CD4-positive, CD25-positive, alpha-beta regulatory T cell (primary cell): ENCODE measurements at regions not wholly inside any gene's neighbourhood (a gene's known extent, or its start where the extent isn't known, plus 50 kb on each side); places are given as distances from the start of the nearest gene placed in this dataset.

ENCODE experiments used
- ATAC-seq, 2 donors: fragments of 150-1000 bp; cut with Tn5 transposase; one replicate each; pipeline ENCODE4 v1.10.0; 2021; ENCODE audit warnings: low read depth in 2 of 2, moderate number of reproducible peaks in 2 of 2, moderate library complexity in 1 of 2
- DNase-seq, 3 donors: peaks; one replicate each; pipeline versions ENCODE4 v3.0.0 to v3.0.0-alpha.2; 2012 to 2022; ENCODE audit warnings: mixed read lengths in 1 of 3
- H3K27ac ChIP-seq: one replicate; pipeline ENCODE4 v1.7.0; 2013; ENCODE audit warnings: mild to moderate bottlenecking, low read length; ENCODE audit not compliant: insufficient read depth, poor library complexity, severe bottlenecking
- H3K27me3 ChIP-seq: one replicate; pipeline ENCODE4 v1.7.0; 2013; ENCODE audit warnings: low read length; ENCODE audit not compliant: control insufficient read depth, insufficient read depth
- H3K36me3 ChIP-seq: one replicate; pipeline ENCODE4 v1.7.0; 2013; ENCODE audit warnings: mild to moderate bottlenecking, low read length, moderate library complexity; ENCODE audit not compliant: control insufficient read depth, insufficient read depth
- H3K4me1 ChIP-seq: 2 replicates; pipeline ENCODE4 v1.7.0; 2013; ENCODE audit warnings: mild to moderate bottlenecking, low read length; ENCODE audit not compliant: insufficient read depth, control insufficient read depth, poor library complexity, severe bottlenecking
- H3K4me3 ChIP-seq: one replicate; pipeline ENCODE4 v1.7.0; 2013; ENCODE audit warnings: low read depth, mild to moderate bottlenecking, low read length, moderate library complexity
- H3K9me3 ChIP-seq, 2 experiments: 1 replicate in 1 of 2; 2 replicates in 1 of 2; pipeline ENCODE4 v1.7.0; 2013; ENCODE audit warnings: low read length in 2 of 2, mild to moderate bottlenecking in 1 of 2, moderate library complexity in 1 of 2; ENCODE audit not compliant: control insufficient read depth in 2 of 2
- H3K27ac Mint-ChIP-seq, 3 donors: one replicate each; pipeline ENCODE4 v1.8.0; 2020 to 2022; ENCODE audit warnings: mild to moderate bottlenecking in 3 of 3, mixed read lengths in 3 of 3, moderate library complexity in 2 of 3
- H3K27me3 Mint-ChIP-seq: one replicate; pipeline ENCODE4 v1.8.0; 2022; ENCODE audit warnings: mild to moderate bottlenecking, mixed read lengths
- H3K36me3 Mint-ChIP-seq: one replicate; pipeline ENCODE4 v1.8.0; 2020; ENCODE audit warnings: mixed read lengths
- H3K4me1 Mint-ChIP-seq, 4 donors: one replicate each; pipeline ENCODE4 v1.8.0; 2020 to 2022; ENCODE audit warnings: mixed read lengths in 4 of 4, mild to moderate bottlenecking in 1 of 4
- H3K4me3 Mint-ChIP-seq, 4 donors: one replicate each; pipeline ENCODE4 v1.8.0; 2020 to 2022; ENCODE audit warnings: mild to moderate bottlenecking in 4 of 4, mixed read lengths in 4 of 4, moderate library complexity in 3 of 4
- H3K9me3 Mint-ChIP-seq, 7 donors: one replicate each; pipeline ENCODE4 v1.8.0; 2020 to 2022; ENCODE audit warnings: mixed read lengths in 7 of 7, mild to moderate bottlenecking in 3 of 7, moderate library complexity in 2 of 7

DNA sequence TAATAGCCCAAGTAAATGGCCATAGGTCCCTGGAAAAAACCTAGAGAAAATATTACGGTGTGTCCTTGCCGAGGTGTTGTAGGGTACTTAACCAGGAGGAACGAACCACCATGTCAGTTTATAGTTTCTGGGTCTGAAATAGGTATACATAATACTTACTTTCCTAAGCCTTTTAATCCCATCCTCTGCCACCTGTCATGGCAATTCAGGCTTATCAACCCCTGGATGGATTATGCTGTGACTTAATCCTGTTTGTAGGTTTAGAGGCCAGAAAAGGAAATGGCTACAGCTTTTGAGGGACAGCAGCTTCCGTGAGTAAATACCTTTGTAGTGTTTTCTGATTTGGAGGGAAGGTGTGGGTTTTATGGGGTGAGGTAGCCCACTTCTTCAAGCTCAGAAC lies 89.1 kb upstream of the PTPRD start:
- Mint-ChIP-seq H3K27ac (no peak overlapping the region), H3K36me3 (no peaks in the 10 kb centered on the region), H3K4me1 (no peaks in the 10 kb centered on the region), H3K9me3 (peaks cover 0 to 25% (median 6%) of the 10 kb centered on the region in 7 donors), H3K4me3 (no peak overlapping the region), H3K27me3 (no peaks in the 10 kb centered on the region)
- H3K27ac ChIP-seq, result no peak overlapping the region
- no peaks in the 10 kb centered on the region for H3K36me3 ChIP-seq
- H3K9me3 ChIP-seq, result no peaks in the 10 kb centered on the region
- H3K4me1 ChIP-seq, result no peaks in the 10 kb centered on the region
- no peak for ATAC-seq
- DNase-seq, result no peak
- no peaks in the 10 kb centered on the region for H3K27me3 ChIP-seq
- no peak overlapping the region for H3K4me3 ChIP-seq

DNA sequence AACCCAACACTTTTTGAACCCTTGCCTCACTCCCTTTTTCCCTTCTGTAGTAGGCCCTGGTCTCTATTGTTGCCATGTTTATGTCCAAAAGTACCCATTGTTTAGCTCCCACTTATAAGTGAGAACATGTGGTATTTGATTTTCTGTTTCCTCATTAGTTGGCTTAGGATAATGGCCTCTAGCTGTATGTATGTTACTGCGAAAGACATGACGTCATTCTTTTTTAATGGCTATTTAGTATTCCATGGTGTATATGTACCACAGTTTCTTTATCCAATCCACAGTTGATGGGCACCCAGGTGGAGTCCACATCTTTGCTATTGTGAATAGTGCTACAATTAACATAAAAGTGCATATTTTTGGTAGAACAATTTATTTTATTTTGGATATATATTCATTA lies 90.3 kb upstream of the PTPRD start:
- Mint-ChIP-seq H3K9me3 (peaks cover 0 to 20% (median 6%) of the 10 kb centered on the region in 7 donors), H3K4me3 (no peak overlapping the region), H3K27me3 (no peaks in the 10 kb centered on the region), H3K36me3 (no peaks in the 10 kb centered on the region), H3K27ac (no peak overlapping the region), H3K4me1 (no peaks in the 10 kb centered on the region)
- no peak for ATAC-seq
- Histone ChIP-seq H3K9me3 (peaks cover 0 to 4% of the 10 kb centered on the region in 2 experiments), H3K4me1 (no peaks in the 10 kb centered on the region), H3K27me3 (no peaks in the 10 kb centered on the region), H3K4me3 (no peak overlapping the region), H3K27ac (no peak overlapping the region), H3K36me3 (no peaks in the 10 kb centered on the region)
- DNase-seq, result no peak

DNA sequence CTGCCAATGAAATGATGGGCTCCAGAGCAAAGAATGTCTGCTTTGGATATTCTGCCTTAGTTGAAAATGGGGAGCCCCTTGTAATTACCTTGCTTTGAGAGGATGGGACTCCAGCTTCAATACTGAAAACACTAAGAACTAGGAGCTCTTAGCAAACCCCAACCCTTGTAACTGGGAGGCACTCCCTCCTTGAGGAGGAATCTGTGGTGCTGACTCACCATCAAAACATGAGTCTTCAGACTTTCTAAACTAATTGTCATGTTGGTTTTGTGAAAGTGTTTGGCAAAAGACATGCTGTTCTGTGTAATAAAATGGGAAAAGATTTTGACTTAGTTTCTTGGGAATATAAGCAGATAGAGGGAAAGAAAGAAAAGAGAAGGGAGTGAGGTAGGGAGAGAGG lies 91.9 kb upstream of the PTPRD start:
- DNase-seq, result no peak
- Histone ChIP-seq H3K36me3 (no peaks in the 10 kb centered on the region), H3K4me1 (no peaks in the 10 kb centered on the region), H3K4me3 (no peak overlapping the region), H3K9me3 (peaks cover 0 to 4% of the 10 kb centered on the region in 2 experiments), H3K27ac (no peak overlapping the region), H3K27me3 (no peaks in the 10 kb centered on the region)
- ATAC-seq, result no peak
- Mint-ChIP-seq H3K27me3 (no peaks in the 10 kb centered on the region), H3K9me3 (peaks cover 0 to 22% (median 8%) of the 10 kb centered on the region in 7 donors), H3K4me3 (peak overlapping the region in 1 of 4 donors; percentile 63), H3K27ac (no peak overlapping the region), H3K4me1 (no peaks in the 10 kb centered on the region), H3K36me3 (no peaks in the 10 kb centered on the region)

DNA sequence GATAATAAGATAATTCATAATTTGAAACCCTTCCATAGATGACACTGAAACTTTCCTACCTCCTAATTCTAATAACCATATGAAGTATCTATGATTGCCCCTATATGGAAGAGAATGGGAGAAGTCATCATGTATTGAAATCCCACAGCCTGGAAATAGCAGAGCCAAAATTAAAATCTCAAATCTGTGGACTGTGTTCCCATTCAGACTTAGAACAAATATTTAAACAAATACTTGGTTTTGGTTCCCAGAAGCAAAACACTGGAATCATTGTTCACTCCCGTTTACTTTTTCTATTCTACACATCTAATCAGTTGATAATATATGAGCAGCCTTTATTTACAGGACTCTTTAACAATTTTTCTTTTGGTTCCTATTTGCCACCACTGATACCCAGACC lies 92.6 kb upstream of the PTPRD start:
- Mint-ChIP-seq H3K4me1 (no peaks in the 10 kb centered on the region), H3K4me3 (no peak overlapping the region)
- no peak for ATAC-seq

DNA sequence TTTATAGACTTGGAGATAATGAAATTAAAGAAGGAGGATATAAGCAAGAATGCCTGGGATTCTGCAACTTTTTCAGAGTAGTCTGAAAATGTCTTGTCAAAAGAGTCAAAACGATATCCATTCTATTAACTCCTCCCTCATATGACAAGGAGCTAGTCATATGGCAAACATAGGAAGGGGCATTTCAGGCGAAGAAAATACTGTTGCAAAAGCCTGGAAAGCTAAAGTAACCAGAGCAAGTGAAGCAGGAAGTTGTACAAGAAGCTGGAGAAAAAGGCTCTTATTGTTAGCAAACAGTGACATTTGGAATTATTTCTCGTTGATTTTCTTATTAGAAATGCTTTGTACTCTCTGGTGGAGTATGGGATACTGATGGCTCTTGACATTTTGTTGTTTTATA lies 94.0 kb upstream of the PTPRD start:
- H3K9me3 Mint-ChIP-seq, result peaks cover 0 to 13% (median 5%) of the 10 kb centered on the region in 7 donors
- no peaks in the 10 kb centered on the region for H3K27me3 ChIP-seq
- H3K4me1 ChIP-seq, result no peaks in the 10 kb centered on the region
- H3K9me3 ChIP-seq, result peaks cover 0 to 4% of the 10 kb centered on the region in 2 experiments
- no peak overlapping the region for H3K4me3 Mint-ChIP-seq
- H3K36me3 Mint-ChIP-seq, result no peaks in the 10 kb centered on the region
- DNase-seq, result no peak
- H3K4me3 ChIP-seq, result no peak overlapping the region
- no peaks in the 10 kb centered on the region for H3K4me1 Mint-ChIP-seq
- no peaks in the 10 kb centered on the region for H3K27me3 Mint-ChIP-seq
- H3K27ac Mint-ChIP-seq, result no peak overlapping the region
- ATAC-seq, result no peak
- H3K27ac ChIP-seq, result no peak overlapping the region
- no peaks in the 10 kb centered on the region for H3K36me3 ChIP-seq

More for the DNA sequence above, 92.6 kb upstream of the PTPRD start:
- peaks cover 0 to 4% of the 10 kb centered on the region in 2 experiments for H3K9me3 ChIP-seq
- H3K4me3 ChIP-seq, result no peak overlapping the region
- Mint-ChIP-seq H3K27me3 (no peaks in the 10 kb centered on the region), H3K9me3 (peaks cover 0 to 20% (median 7%) of the 10 kb centered on the region in 7 donors), H3K36me3 (no peaks in the 10 kb centered on the region), H3K27ac (no peak overlapping the region)
- no peak overlapping the region for H3K27ac ChIP-seq
- H3K4me1 ChIP-seq, result no peaks in the 10 kb centered on the region
- no peak for DNase-seq
- H3K36me3 ChIP-seq, result no peaks in the 10 kb centered on the region
- no peaks in the 10 kb centered on the region for H3K27me3 ChIP-seq

DNA sequence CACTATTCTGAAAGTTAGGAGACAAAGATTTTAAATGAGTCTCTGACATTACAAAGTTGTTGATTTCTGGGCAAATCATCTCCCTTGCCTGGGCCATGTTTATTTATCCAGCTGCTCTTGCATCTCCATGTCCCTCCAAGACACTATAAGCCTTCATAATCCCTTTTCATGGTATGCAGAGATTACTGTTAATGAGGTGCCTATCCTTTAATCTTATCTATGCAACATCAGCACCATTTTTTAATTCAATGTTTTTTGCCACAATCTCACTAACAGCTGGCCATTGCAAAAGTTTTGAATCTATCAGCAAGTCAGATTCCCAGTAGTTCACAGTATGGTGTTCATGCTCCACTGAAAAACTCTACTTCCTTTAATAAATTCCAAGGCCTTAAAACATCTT lies 108.5 kb upstream of the PTPRD start:
- no peak for ATAC-seq
- Mint-ChIP-seq H3K36me3 (no peaks in the 10 kb centered on the region), H3K4me1 (no peaks in the 10 kb centered on the region), H3K27ac (no peak overlapping the region), H3K4me3 (no peak overlapping the region), H3K27me3 (no peaks in the 10 kb centered on the region), H3K9me3 (peaks cover 0 to 25% (median 6%) of the 10 kb centered on the region in 7 donors)
- H3K9me3 ChIP-seq, result peaks cover 0 to 2% of the 10 kb centered on the region in 2 experiments
- H3K27me3 ChIP-seq, result no peaks in the 10 kb centered on the region
- H3K27ac ChIP-seq, result no peak overlapping the region
- no peak overlapping the region for H3K4me3 ChIP-seq
- H3K36me3 ChIP-seq, result no peaks in the 10 kb centered on the region
- H3K4me1 ChIP-seq, result no peaks in the 10 kb centered on the region
- DNase-seq, result no peak

DNA sequence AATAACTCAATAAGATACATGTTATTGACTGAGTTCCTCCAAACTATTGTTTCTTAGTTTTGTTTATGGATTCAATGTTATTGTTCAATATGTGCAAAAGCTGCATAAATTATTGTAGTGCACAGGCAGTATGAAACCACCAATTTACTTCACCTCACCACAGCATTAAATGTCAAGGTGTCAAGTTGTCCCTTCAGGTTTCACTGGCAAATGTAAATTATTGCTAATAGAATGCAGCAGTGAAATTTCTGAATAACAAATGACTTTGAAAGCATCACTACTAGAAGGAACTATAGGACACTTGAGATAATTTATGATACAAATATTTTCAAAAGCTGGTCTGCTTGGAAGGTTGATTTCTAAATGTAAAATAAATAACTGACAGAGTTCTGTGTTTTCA lies 116.4 kb upstream of the PTPRD start:
- H3K36me3 Mint-ChIP-seq, result no peaks in the 10 kb centered on the region
- H3K4me1 Mint-ChIP-seq, result no peaks in the 10 kb centered on the region
- H3K4me3 Mint-ChIP-seq, result no peak overlapping the region
- ATAC-seq, result no peak
- peaks cover 0 to 17% (median 3%) of the 10 kb centered on the region in 7 donors for H3K9me3 Mint-ChIP-seq
- no peak overlapping the region for H3K27ac Mint-ChIP-seq
- no peak overlapping the region for H3K4me3 ChIP-seq
- no peaks in the 10 kb centered on the region for H3K36me3 ChIP-seq
- H3K27me3 Mint-ChIP-seq, result no peaks in the 10 kb centered on the region
- H3K27me3 ChIP-seq, result no peaks in the 10 kb centered on the region
- DNase-seq, result no peak
- H3K4me1 ChIP-seq, result no peaks in the 10 kb centered on the region
- no peak overlapping the region for H3K27ac ChIP-seq
- peaks cover 4% of the 10 kb centered on the region in 2 experiments for H3K9me3 ChIP-seq

DNA sequence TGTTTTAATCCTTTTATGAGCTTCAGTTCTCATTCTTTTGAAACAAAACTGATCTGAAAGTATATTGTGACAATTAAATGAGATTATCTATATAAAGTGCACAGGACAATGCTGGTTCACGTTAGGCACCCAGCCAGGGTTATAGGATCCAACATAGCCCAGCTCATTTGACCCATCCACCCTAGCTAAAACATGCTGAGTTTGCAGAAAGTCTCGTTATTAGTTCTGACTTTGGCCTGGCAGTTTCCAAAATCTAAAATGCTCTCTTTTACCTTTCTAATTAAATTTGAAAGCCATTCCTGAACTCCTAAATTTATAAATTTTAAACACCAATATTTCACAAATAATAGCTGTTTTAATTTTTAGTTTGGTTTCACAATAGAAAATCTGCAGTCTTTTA lies 131.9 kb upstream of the PTPRD start:
- ATAC-seq, result no peak

More for the DNA sequence above, 131.9 kb upstream of the PTPRD start:
- Histone ChIP-seq H3K9me3 (peaks cover 0 to 4% of the 10 kb centered on the region in 2 experiments), H3K27me3 (no peaks in the 10 kb centered on the region), H3K27ac (no peak overlapping the region), H3K36me3 (no peaks in the 10 kb centered on the region), H3K4me1 (no peaks in the 10 kb centered on the region), H3K4me3 (no peak overlapping the region)
- Mint-ChIP-seq H3K4me3 (no peak overlapping the region), H3K9me3 (peaks cover 2 to 31% (median 11%) of the 10 kb centered on the region in 7 donors), H3K27ac (no peak overlapping the region), H3K27me3 (no peaks in the 10 kb centered on the region), H3K4me1 (no peaks in the 10 kb centered on the region), H3K36me3 (no peaks in the 10 kb centered on the region)
- no peak for DNase-seq
